Myocyte (in vitro differentiated cells): ENCODE measurements at regions not wholly inside any gene's neighbourhood (a gene's known extent, or its start where the extent isn't known, plus 50 kb on each side); places are given as distances from the start of the nearest gene placed in this dataset.
A peak's percentile ranks its signal among the peaks of the same experiment; 100 is the strongest.

ENCODE experiments used
- DNase-seq: peaks from one replicate; pipeline ENCODE4 v3.0.0-alpha.2; 2012; ENCODE audit warnings: low read depth

DNA sequence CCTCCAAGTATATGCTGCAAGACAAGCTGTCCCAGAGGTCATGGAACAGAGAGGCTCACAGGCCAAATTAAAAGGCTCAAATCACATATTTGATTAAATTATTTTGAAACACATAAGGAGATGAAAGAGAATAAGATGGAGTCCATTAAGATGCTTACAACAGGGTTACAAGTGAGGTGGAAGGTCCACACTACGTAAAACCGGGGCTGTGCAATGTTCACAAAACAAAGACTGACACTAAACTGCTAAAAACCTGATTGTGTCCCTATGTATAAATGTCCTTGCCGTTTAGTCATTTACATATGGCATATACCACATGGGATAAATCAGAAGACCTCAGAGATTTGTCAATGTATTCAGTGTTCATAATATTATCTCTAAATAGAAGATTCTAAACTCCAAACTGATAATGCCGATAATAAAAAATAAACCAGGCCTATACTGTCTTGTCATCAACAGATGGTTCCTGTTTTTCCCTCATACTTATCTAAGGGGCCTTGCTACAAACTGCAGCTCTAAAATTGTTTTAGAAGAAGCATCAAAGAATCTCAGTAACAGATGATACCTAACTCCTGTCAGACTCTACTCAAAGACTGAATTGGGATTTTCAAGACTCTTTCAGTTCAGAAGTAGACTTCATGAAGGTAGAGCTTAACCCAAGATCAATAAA, 51.8 kb upstream of the RIPOR2 start:
- no peak for DNase-seq

DNA sequence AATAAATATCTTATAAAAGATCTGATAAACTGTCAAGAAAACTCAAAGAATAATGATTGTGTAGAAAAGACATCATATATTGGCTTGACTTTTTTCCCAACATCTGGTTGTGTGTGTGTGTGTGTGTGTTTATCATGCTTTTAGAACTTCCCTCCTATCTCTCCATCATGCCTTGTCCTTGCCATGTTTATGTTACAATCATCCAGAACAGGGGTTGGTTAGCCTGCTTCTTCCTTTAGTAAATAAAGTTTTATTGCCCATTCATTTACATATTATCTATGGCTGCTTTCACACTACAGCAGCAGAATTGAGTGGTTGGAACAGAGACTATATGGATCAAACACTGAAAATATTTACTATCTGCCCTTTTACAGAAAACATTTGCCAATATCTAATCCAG, 52.8 kb upstream of the RIPOR2 start:
- no peak for DNase-seq

DNA sequence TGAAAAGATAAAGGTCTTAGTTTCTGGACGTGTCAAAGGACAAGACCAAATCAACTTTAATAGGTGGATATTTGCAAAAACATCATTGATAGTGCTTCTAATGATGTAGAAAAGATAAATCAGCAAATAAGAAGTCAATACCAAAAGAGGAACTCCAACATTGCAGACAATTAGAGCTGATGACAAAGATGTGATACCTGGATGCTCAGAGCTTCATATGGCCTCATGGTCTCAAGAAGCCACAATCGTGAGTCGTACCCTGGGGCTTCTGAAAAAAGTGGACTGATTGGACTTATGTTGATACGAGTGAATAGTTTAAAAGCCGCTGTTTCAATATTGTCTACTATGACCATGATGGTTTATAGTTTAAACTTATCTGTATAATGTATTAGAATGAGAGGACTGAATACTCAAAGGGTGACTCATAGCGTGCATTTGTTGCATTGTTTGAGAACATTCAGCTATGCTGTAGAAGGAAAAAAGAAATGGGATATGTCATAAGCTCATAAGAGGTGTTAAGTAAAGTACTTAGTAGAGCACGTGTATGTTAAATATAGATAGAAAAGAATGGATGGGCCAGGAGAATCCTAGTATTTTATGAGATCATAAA, 54.6 kb upstream of the RIPOR2 start:
- DNase-seq: no peak

DNA sequence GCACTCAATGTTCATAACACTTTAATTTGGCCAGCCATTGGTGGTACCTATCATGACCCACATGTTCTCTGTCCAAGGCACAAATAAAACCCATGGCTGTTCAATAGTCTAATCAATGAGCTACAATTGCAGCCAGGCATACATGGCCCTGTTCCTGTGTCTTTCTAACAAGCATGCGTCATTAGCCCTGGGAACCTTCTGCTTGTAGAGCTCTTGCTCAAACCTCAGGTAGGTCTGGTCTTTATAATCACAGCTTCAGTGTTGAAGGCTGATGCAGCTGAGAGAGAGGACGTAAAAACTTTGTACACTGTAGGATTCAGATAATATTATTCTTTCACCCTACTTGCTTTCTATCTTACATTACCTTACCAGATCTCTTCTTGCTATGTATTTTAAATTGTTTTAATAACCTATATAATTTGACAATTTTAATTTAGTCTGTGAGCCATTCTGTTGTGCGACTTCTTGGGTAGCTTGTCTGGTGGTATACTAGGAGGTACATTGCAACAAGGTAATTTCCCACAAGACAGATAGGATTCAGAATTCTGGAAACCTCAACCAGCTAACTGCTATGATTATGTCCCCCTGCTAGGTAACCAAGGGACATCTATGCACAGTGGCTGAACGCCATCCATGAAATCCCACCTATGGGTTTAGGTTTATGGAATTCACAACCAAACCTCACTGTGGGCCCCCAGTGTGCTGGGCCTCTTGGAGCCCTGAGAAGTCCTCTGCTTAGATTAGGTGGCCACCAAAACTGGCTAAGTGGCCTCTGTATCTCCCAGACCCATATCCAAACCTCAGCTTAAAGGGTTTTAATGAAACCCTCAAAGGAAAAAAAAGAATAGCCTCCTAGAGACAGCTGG, 55.4 kb upstream of the RIPOR2 start:
- DNase-seq: no peak

DNA sequence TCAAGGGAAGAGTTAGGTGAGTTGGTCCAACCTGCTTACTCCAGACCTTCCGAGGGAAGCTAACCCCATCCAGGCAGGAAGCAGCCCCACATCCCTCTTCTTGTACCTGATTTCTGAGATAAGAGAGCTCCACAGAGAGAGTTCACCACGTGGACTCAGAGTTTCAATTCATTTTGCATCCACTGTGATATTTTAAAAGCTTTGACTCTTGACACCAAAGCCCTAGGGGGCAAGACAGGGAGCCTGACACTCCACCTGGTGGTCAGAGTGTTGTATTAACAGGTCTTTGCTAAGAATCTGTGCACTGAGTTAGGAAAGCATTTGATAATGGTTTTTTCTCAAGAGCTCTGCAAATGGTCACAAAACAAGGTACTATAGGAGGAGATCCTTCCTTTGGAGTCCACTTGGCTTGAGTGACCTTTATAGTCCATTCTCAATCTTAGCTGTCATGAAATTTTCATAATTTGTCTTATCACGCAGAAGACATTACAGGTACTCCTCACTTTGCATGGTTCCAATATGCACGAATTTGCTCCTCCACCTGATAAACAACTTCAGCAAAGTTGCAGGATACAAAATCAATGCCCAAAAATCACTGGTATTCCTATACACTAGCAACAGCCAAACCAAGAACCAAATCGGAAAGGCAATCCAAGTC, 56.2 kb upstream of the RIPOR2 start:
- DNase-seq: peak; percentile 81

DNA sequence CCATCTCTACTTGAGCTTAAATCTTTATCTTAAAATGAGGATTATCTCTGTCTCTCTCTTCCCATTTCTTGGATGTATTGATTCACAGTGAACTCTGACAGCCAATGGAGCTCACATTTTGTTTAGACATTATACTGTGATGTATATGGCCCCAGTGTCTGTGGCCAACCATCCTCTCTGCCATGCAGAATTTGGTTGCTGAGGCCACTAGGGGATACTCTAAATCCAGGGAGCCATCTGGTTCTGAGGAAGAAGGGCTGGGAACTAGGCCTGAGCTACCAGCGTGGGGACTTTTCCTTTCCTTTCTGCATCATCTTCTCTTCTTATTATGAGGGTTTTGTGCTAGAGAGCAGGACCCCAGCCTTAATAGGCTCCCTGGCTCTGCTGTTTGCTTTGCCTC, 59.1 kb upstream of the RIPOR2 start:
- no peak for DNase-seq

DNA sequence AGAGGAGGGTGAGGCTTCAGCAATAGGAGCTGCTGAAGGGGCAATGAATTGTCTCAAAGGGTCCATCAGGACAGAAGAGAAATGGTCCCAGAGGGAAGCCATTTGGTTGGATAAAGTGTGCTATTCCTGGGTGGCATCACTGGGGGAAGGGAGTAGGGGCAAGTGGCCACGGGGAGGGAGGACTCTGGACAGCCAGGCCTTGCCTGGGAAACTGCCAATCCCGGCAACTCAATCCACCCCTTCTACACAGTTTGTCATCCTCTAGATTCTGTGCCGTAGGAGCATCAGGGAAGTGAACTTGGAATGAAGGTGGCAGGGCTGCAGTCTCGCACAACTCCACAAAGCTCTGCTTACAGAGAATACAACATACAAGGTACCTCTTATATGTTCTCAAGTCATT, 59.5 kb upstream of the RIPOR2 start:
- DNase-seq: no peak

DNA sequence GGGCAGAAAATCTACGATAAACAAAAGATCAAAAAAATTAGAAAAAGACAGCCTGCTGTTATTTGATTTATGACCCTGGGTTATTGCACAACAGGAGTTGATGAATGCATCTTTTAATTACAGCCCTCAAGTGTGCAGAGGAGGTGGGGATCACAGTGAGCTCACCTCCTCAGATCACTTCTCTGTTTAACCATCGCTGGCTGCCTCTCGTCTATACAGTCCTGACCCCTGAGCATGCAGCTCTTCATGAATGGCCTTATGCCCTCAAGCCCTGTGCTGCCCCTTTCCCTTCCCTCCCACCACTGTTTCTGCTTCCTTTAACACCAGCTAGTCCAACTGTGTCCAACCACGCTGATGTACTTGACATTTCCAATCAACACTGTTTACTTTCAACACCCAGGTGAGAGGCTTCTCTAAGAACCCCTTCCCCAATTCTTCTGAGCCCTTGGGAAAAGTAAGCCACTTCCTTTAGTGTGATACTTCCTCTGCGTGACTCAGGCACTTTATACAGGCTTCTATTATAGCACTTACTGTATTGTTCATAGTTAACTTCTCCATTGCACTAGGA, 60.6 kb upstream of the RIPOR2 start:
- no peak for DNase-seq

DNA sequence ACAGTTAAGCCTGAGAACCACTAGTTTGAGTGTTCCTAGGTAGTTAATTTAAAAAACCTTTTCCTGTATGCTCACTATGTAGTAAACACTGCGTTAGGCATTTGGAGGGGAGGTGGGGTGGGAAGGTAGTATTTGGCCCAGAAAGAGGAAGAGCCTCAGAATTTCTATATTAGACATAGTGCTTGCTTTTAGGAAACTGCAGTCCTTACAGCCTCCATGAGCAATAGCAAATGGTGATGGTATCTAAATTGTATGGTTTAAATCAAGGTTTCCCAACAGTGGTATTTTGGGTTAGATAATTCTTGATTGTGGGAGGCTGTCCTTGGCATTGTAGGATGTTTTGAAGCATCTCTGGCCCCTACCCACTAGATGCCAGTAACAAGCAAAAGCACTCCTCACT, 61.5 kb upstream of the RIPOR2 start:
- no peak for DNase-seq

DNA sequence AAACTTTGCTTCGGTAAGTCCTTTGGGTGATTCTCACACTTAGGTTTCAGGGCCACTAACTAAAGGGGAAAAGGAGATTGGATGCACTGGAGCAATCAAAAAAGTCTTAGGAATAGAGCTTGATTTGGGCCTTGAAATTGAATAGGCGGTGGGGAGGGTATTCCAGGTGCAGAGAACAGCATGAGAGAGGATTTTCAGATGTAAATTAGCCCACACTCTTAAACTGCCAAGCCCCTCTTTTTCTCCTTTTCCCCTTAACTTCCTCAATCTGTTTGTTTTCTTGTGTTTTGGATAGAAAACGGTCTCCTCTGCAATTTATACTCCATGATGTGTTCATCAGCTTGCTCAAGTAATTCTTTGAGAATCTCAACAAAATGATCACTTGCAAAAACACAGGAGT, 62.1 kb upstream of the RIPOR2 start:
- DNase-seq: no peak

DNA sequence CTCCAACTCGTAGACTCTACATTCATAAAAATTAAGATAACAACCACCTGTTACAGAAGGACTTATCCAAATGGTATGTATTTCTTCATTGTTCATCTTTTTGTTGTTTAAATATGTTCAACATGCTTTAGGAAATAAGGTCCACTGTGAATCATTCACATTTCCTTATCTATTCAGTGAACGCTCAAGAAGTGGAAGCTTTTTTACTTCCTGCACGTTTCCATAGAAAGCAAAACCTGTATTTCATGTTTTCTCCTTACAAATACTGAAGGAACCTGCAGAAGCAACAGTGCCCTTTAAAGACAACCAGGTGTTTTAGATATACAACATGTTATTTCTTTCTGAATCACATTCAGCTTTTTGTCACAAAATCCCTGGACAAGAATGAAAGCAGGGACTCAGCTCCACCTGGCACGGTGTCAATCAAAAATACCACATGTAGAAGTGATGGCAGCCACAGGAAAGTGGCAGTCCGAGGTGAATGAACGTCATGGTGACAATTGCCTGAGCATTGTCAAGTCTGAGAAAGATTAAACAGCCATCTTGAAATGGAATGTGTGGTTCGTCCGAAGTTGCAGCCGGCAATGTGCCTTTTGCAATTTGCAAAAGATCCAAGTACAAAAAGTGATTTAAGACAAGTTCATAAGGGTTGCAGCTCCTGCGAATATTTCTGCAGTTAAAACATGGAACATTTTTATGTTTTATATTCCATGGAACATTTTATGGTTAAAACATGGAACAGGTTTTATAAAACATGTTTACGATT, 66.7 kb upstream of the RIPOR2 start:
- no peak for DNase-seq

DNA sequence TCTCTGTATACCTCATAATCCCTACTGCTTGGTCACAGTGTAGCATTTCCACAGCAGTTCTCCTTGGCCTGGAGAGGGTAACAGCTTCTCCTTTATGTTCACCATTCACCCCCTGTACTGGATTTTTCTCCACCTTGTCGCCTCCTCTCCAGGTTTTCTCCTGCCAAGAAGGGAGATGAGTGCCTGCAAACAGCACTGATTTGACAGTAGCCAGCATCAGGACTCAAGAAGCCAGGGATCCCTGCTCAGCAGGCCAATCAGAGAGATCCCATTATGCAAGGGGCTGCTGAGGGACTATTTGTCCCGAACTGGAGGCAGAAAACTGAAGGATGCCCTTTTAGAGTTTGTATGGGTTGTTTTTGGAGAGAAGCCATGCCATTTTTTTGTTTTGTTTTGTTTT, 68.6 kb upstream of the RIPOR2 start:
- DNase-seq: no peak

DNA sequence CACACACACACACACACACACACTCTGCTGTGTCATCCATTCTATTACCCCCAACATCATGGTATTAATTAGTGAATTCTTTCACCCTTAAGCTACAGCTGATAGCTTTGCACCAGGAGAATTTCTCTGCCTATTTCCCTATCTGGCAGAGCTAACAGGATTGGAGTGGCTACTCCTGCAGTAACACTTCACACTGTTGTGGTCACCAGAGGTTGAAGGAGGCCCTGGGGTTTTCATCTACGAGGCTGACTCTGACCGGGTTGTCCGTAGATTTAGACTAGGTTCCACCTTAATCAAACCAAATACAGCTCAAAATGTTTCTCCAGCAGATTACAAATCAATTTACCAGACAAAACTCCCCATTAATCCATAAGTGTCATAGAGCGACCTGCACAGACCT, 69.2 kb upstream of the RIPOR2 start:
- DNase-seq: no peak

DNA sequence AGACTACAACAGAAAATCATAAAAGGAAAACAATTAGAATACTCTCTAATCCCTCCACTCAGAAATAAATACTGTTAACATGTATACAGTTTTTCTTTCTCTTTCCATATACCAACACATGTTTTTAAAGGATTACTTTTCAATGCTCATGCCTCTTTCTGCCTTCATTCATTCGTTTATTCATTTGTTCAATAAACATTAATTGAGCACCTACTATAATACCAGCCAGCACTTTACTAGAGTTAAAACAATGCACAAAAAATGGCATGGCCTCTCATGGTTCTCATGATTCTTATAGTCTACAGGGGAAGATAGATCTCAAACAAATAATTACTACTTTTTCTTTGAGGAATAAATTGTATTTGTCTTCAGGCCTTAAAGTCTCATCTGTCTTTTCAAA, 70.3 kb upstream of the RIPOR2 start:
- no peak for DNase-seq

DNA sequence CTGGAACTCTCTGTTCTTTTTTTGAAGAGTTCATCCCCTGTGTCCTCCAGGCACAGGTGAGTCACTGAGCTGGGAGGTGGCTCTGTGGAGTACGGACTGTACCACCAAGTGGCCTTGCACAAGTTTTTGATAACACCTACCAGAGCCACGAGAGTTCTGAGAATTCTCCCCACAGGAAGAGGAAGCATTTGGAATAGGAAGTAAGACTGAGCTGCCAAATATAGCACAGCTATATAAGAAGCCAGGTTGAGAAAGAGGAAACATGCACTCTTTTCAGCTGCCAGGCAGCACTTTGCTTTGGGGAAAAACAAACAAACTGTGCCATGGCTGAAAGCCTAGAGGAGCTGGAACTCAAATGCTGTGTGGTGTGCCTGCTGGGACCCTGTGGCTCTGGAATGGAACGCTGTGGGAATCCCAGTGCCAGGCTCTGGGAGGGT, 70.8 kb upstream of the RIPOR2 start:
- DNase-seq: peak; percentile 45

DNA sequence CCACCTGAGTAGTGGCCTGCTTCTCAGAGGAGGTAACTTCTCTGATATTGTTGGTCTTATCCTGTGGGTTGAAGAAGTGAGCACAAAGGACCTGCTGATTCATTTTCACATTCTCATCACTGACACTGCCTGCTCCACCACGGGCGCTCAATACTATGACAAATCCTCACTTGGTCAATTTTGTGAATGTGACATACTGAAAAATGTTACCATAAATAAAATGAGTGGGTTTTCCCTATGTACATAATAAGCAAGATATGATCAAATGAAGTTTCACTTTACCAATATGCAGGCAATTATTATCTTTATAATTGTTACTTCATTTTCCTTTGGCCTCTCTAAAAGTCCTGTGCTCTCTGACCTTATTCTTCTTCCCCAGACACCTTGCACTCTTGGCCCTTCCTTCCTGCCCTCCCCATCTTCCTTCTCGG, 71.5 kb upstream of the RIPOR2 start:
- no peak for DNase-seq

DNA sequence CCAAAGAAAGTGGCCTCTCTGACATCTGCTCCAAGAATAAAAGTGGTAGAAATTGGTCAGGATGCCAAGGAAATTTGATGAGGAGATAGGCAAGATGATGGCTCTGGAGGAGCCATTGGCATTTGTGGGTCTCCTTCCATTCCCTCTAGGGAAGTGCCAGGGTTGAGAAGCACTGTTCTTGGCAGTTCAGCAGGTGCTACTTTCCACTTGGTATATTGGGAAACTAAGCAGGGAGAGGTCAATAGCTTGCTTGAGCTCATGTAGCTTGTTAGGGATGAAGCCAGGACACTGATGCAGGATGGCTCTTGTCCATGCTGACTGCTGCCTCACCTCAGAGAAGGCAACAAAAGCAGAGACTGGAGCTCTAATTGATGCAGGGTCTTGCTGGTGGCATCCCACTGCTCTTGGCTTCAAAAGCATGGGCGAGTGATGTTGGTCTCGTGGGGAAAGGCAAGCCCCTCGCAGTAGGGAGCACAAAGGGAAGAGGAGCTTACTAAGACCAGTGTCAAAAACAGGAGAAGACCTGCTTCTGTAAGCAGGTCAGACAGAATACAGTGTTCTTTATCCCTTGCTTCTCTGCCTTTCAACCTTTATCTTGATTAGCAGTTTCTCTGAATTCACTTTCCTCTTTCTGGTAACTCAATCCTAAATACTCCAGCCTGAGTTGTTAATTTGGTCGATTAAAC, 73.1 kb upstream of the RIPOR2 start:
- DNase-seq: no peak

DNA sequence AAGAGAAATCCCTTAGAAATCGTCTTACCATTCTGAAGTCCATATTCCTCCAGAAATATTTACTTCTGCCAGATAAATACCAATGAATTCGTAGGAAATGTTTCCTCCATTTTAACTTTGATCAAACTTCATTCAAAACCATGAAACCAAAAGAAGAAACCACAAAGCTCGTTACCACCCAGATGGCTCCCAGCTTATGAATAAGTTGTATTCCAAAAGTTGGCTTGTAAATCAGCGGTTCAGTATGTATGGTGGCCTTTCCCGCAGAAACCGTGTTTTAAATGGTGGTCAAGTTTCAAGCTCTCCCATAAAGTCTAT, 73.6 kb upstream of the RIPOR2 start:
- DNase-seq: no peak

DNA sequence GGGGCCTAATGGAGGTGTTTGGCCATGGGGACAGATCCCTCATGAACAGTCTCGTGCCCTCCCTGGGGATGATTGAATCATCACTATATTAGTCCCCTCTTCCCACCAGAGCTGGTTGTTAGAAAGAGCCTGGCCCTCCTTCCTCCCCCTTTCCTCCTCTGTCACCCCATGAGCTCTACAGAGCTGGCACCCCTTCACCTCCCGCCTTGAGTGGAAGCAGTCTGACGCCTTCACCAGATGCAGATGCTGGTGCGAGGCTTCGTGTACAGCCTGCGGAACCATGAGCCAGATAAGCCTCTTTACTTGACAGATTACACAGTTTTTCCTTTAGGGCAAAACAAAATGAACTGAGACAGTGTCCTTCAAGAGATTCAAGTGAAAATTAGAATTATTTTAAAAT, 74.4 kb upstream of the RIPOR2 start:
- no peak for DNase-seq

DNA sequence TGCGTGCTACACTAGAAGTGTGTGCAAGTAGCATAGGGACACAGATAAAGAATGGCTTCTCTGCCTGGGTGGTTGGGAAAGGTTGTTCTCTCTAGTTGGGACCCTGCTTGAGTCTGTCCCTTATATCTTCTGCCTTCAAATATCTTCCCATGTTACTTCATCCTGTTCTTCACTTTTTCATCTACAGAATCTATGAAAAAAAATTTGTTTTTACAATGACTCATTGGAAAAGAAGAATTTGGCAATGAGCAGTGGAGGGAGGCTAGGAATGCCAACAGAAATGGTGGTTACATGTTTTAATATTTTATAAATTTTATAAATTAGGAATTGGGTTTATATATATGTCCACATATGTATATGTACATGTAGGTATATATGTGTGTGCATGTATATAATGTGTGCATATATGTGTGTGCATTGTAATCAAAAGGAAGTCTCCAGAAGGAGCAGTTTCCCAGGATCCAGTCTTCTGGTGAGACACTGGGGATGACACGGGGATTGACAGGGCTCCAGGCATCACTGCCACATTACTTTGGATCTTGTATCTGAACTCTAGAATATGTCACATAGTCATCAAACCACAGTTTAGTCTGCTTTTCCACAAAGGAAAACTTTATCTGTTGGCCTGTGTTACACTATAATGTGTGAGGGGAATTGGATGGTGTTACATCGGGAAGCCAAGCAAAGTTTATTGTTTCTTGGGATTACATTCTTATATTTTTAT, 75.3 kb upstream of the RIPOR2 start:
- no peak for DNase-seq
